ENCODE measurements at regions not wholly inside any gene's neighbourhood (a gene's known extent, or its start where the extent isn't known, plus 50 kb on each side); places are given as distances from the start of the nearest gene placed in this dataset.

DNA sequence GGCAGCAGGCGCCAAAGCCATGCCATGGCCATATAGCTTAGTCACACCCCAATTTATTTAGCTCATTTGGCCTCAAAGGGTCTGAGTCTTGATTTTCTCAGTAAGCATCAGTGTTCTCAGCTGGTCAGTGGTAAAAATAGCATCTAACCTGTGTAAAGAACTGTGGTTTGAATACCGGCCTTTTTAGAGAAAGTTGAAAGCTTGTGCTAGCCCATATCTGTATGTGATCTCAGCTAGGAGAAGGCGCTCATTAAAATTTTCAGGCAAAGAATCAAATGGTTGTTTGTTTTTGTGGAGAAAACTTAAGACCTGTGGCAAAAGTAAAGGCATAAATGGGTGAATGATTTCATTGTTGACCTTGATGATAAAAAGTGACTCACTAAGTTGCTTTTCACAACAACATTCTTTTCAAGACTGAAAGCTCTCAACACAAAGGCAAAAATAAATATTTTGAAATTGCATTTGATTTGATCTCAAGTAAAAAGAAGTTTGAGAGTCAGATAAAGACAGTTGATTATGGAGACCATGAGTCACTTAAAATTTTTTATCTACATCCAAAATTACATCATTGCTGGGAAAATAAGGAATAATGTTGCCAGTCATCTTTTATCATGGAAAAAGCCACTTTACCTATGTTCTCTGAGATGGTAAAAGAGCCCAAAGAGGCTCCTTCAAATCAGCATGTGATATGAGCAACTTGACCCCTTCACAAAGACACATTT, 128.5 kb upstream of the RGS6 start:
- TF ChIP-seq, protein P1, sequence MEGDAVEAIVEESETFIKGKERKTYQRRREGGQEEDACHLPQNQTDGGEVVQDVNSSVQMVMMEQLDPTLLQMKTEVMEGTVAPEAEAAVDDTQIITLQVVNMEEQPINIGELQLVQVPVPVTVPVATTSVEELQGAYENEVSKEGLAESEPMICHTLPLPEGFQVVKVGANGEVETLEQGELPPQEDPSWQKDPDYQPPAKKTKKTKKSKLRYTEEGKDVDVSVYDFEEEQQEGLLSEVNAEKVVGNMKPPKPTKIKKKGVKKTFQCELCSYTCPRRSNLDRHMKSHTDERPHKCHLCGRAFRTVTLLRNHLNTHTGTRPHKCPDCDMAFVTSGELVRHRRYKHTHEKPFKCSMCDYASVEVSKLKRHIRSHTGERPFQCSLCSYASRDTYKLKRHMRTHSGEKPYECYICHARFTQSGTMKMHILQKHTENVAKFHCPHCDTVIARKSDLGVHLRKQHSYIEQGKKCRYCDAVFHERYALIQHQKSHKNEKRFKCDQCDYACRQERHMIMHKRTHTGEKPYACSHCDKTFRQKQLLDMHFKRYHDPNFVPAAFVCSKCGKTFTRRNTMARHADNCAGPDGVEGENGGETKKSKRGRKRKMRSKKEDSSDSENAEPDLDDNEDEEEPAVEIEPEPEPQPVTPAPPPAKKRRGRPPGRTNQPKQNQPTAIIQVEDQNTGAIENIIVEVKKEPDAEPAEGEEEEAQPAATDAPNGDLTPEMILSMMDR (IDR thresholded peaks at IDR 0.05; ENCODE audit: borderline replicate concordance, extremely low read depth, low read length, poor library complexity, severe bottlenecking) = no peak
- TF ChIP-seq EZH2 (IDR thresholded peaks at IDR 0.05; ENCODE audit: borderline replicate concordance, low read depth, low read length, severe bottlenecking) = no peak

Data from DND-41 (cell line).